GM23338 (cell line): ENCODE measurements at regions not wholly inside any gene's neighbourhood (a gene's known extent, or its start where the extent isn't known, plus 50 kb on each side); places are given as distances from the start of the nearest gene placed in this dataset.

ENCODE experiments used
- ATAC-seq: fragments of 200-7000 bp; cut with Tn5 transposase; 3 replicates; pipeline ENCODE4 v1.9.1; 2020
- DNase-seq: peaks from one replicate; pipeline ENCODE4 v3.0.0-alpha.2; 2015; ENCODE audit warnings: low spot score
- H2AFZ ChIP-seq: fragments of 200-600 bp; sonication (generic); 2 replicates; pipeline ENCODE4 v1.8.0; 2016; ENCODE audit warnings: antibody characterized with exemption, mild to moderate bottlenecking, moderate library complexity
- H3F3A ChIP-seq: fragments of 200-600 bp; sonication (generic); replicated peaks from 2 replicates; pipeline ENCODE4 v1.8.0; 2017; ENCODE audit warnings: antibody characterized with exemption, mixed run types, low read depth
- H3K27ac ChIP-seq: fragments of 200-600 bp; sonication (generic); 2 replicates; pipeline ENCODE4 v1.6.1; 2016; ENCODE audit warnings: low read depth
- H3K27me3 ChIP-seq: fragments of 200-600 bp; sonication (generic); 2 replicates; pipeline ENCODE4 v1.8.0; 2016; ENCODE audit warnings: mild to moderate bottlenecking, mixed run types, moderate library complexity; ENCODE audit not compliant: insufficient read depth
- H3K36me3 ChIP-seq: fragments of 200-600 bp; sonication (generic); 2 replicates; pipeline ENCODE4 v1.8.0; 2016; ENCODE audit warnings: mild to moderate bottlenecking; ENCODE audit not compliant: insufficient read depth
- H3K4me1 ChIP-seq: fragments of 200-600 bp; sonication (generic); 2 replicates; pipeline ENCODE4 v1.8.0; 2016; ENCODE audit warnings: mild to moderate bottlenecking, moderate library complexity; ENCODE audit not compliant: insufficient read depth
- H3K4me2 ChIP-seq: fragments of 200-600 bp; sonication (generic); 2 replicates; pipeline ENCODE4 v1.7.1; 2017; ENCODE audit warnings: mixed run types
- H3K4me3 ChIP-seq: fragments of 200-600 bp; sonication (generic); 2 replicates; pipeline ENCODE4 v1.6.1; 2016; ENCODE audit warnings: mixed run types
- H3K79me2 ChIP-seq: fragments of 200-600 bp; sonication (generic); replicated peaks from 2 replicates; pipeline ENCODE4 v1.8.0; 2017; ENCODE audit warnings: mild to moderate bottlenecking; ENCODE audit not compliant: insufficient read depth
- H3K9me2 ChIP-seq: fragments of 200-600 bp; sonication (generic); 2 replicates; pipeline ENCODE4 v1.8.0; 2017; ENCODE audit not compliant: insufficient read depth
- H4K20me1 ChIP-seq: fragments of 200-600 bp; sonication (generic); replicated peaks from 2 replicates; pipeline ENCODE4 v1.8.0; 2017; ENCODE audit warnings: mild to moderate bottlenecking; ENCODE audit not compliant: insufficient read depth
- H3K27ac Mint-ChIP-seq: 2 replicates; pipeline ENCODE4 v1.8.0; 2020; ENCODE audit warnings: inconsistent platforms, mild to moderate bottlenecking, moderate library complexity, mixed read lengths
- H3K27me3 Mint-ChIP-seq: 3 replicates; pipeline ENCODE4 v1.8.0; 2022; ENCODE audit warnings: low read depth, mild to moderate bottlenecking, moderate library complexity, mixed read lengths, inconsistent platforms; ENCODE audit not compliant: insufficient read depth, poor library complexity
- H3K36me3 Mint-ChIP-seq: 3 replicates; pipeline ENCODE4 v1.8.0; 2021; ENCODE audit warnings: low read depth, mild to moderate bottlenecking, inconsistent platforms, moderate library complexity, mixed read lengths
- H3K4me1 Mint-ChIP-seq: 3 replicates; pipeline ENCODE4 v1.8.0; 2020; ENCODE audit warnings: mild to moderate bottlenecking, inconsistent platforms, mixed read lengths
- H3K4me3 Mint-ChIP-seq: 3 replicates; pipeline ENCODE4 v1.8.0; 2021; ENCODE audit warnings: moderate library complexity, mild to moderate bottlenecking, inconsistent platforms, mixed read lengths
- H3K9me3 Mint-ChIP-seq: 3 replicates; pipeline ENCODE4 v1.8.0; 2020; ENCODE audit warnings: moderate library complexity, mild to moderate bottlenecking, inconsistent platforms, mixed read lengths
- ETS1 ChIP-seq: IDR thresholded peaks from 2 replicates; pipeline ENCODE4 v1.6.1; 2016; ENCODE audit warnings: antibody characterized with exemption
- STAT1 ChIP-seq: IDR thresholded peaks from one replicate; pipeline ENCODE4 v1.6.1; 2016; ENCODE audit warnings: antibody characterized with exemption; ENCODE audit not compliant: unreplicated experiment
- ZNF462 ChIP-seq: fragments of 250-450 bp; sonication (Bioruptor Pico); IDR thresholded peaks from 2 replicates; pipeline ENCODE4 v1.5.0; 2020; ENCODE audit warnings: mild to moderate bottlenecking, moderate library complexity

GRCh38 chr6:121993362-121993761 is 406.1 kb upstream of the HSF2 start:
- H3K4me1 ChIP-seq = 0 out of 2 replicates have a peak, but pooled peaks cover 1% of the 10 kb centered on the region
- no peak for TF ChIP-seq STAT1
- no peaks in the 10 kb centered on the region for H3K36me3 ChIP-seq
- no peak for DNase-seq
- H3K27me3 ChIP-seq = no peaks in the 10 kb centered on the region
- no peak overlapping the region for H3K27ac Mint-ChIP-seq
- peaks cover 21% of the 10 kb centered on the region; the same call in 2 of the 3 replicates for H3K36me3 Mint-ChIP-seq
- peaks cover 2% of the 10 kb centered on the region; the same call in 1 of the 3 replicates for H3K4me1 Mint-ChIP-seq
- H3K4me2 ChIP-seq = no peak overlapping the region
- H3K9me3 Mint-ChIP-seq = peaks cover 26% of the 10 kb centered on the region
- no peak overlapping the region for H3K4me3 Mint-ChIP-seq
- H3K4me3 ChIP-seq = no peak overlapping the region
- no peaks in the 10 kb centered on the region for H3K27me3 Mint-ChIP-seq
- no peaks in the 10 kb centered on the region for H3F3A ChIP-seq
- H3K27ac ChIP-seq = no peak overlapping the region
- no peaks in the 10 kb centered on the region for H4K20me1 ChIP-seq
- ATAC-seq = no peak
- H2AFZ ChIP-seq = no peak overlapping the region
- H3K79me2 ChIP-seq = no peaks in the 10 kb centered on the region
- H3K9me2 ChIP-seq = no peaks in the 10 kb centered on the region

- no peaks in the 10 kb centered on the region for H3K27me3 Mint-ChIP-seq
- ATAC-seq = no peak
- H3K36me3 Mint-ChIP-seq = peaks cover 22% of the 10 kb centered on the region; the same call in 2 of the 3 replicates
Measured at GRCh38 chr6:121994919-121995318, 404.5 kb upstream of the HSF2 start.

More at GRCh38 chr6:121994919-121995318, 404.5 kb upstream of the HSF2 start:
- no peak for DNase-seq
- H3F3A ChIP-seq = no peaks in the 10 kb centered on the region
- H3K27me3 ChIP-seq = no peaks in the 10 kb centered on the region
- no peak overlapping the region for H3K27ac ChIP-seq
- Mint-ChIP-seq H3K4me1 (peaks cover 14% of the 10 kb centered on the region), H3K9me3 (peaks cover 26% of the 10 kb centered on the region), H3K4me3 (no peak overlapping the region), H3K27ac (no peak overlapping the region)
- H3K4me2 ChIP-seq = no peak overlapping the region
- no peaks in the 10 kb centered on the region for H4K20me1 ChIP-seq
- H3K36me3 ChIP-seq = no peaks in the 10 kb centered on the region
- TF ChIP-seq ZNF462 (CRISPR knock-in tag) (no peak), ETS1 (no peak)
- H3K79me2 ChIP-seq = no peaks in the 10 kb centered on the region
- peaks cover 17% of the 10 kb centered on the region for H3K4me1 ChIP-seq
- H3K9me2 ChIP-seq = no peaks in the 10 kb centered on the region
- H2AFZ ChIP-seq = 0 out of 2 replicates have a peak overlapping the region, but pooled peaks have one; percentile 6
- H3K4me3 ChIP-seq = no peak overlapping the region
